Prostate gland (tissue), 2 donors: ENCODE measurements at regions not wholly inside any gene's neighbourhood (a gene's known extent, or its start where the extent isn't known, plus 50 kb on each side); places are given as distances from the start of the nearest gene placed in this dataset.

Source experiments
- DNase-seq: peaks from one replicate; pipeline ENCODE4 v3.0.0-alpha.2; 2019; ENCODE audit warnings: low spot score
- H3K27ac ChIP-seq, 2 donors: fragments of 200-600 bp; sonication (generic); 2 replicates each; pipeline ENCODE4 v1.5.1; 2017 to 2019
- H3K27me3 ChIP-seq: fragments of 200-600 bp; sonication (generic); replicated peaks from 2 replicates; pipeline ENCODE4 v1.5.1; 2019; ENCODE audit not compliant: insufficient read depth
- H3K36me3 ChIP-seq, 2 donors: fragments of 200-600 bp; sonication (generic); 1 replicate in 1 of 2; 2 replicates in 1 of 2; pipeline versions ENCODE4 v1.5.1 to v1.8.1; 2017 to 2019
- H3K4me1 ChIP-seq: fragments of 200-600 bp; sonication (generic); replicated peaks from 2 replicates; pipeline ENCODE4 v1.5.1; 2019
- H3K4me3 ChIP-seq, 2 donors: fragments of 200-600 bp; sonication (generic); 2 replicates each; pipeline ENCODE4 v1.5.1; 2017 to 2019
- H3K9me3 ChIP-seq: fragments of 200-600 bp; sonication (generic); 2 replicates; pipeline ENCODE4 v1.5.1; 2017
- POLR2A ChIP-seq: fragments of 450-650 bp; IDR thresholded peaks from one replicate; pipeline ENCODE4 v1.6.1; 2016; ENCODE audit warnings: antibody characterized with exemption, mild to moderate bottlenecking
- POLR2AphosphoS5 ChIP-seq: sonication (generic); formaldehyde crosslinking; IDR thresholded peaks from one replicate; pipeline ENCODE4 v1.6.1; 2017; ENCODE audit warnings: antibody characterized with exemption
- WGBS: methylation state at CpG from one replicate; pipeline ENCODE4 v1.1.5; 2018; 5-methylcytosine and 5-hydroxymethylcytosine counted together
- intact Hi-C: fragments of 100-400 bp; cut with DNase I; formaldehyde crosslinking; loops from one replicate; pipeline ENCODE4 v1.14.2; 2022
- TF ChIP-seq, protein P1 (sequence below), 4 experiments: fragments of 200-600 bp in 2 of 4; fragments of 450-650 bp in 2 of 4; sonication (generic) in 2 of 4; IDR thresholded peaks; 1 replicate in 3 of 4; 2 replicates in 1 of 4; pipeline ENCODE4 v1.5.1; 2016 to 2019; ENCODE audit warnings: antibody characterized with exemption in 4 of 4, mild to moderate bottlenecking in 2 of 4, moderate library complexity in 2 of 4

- no peaks in the 10 kb centered on the region for H3K36me3 ChIP-seq
- DNase-seq = no peak
- TF ChIP-seq, protein P1, sequence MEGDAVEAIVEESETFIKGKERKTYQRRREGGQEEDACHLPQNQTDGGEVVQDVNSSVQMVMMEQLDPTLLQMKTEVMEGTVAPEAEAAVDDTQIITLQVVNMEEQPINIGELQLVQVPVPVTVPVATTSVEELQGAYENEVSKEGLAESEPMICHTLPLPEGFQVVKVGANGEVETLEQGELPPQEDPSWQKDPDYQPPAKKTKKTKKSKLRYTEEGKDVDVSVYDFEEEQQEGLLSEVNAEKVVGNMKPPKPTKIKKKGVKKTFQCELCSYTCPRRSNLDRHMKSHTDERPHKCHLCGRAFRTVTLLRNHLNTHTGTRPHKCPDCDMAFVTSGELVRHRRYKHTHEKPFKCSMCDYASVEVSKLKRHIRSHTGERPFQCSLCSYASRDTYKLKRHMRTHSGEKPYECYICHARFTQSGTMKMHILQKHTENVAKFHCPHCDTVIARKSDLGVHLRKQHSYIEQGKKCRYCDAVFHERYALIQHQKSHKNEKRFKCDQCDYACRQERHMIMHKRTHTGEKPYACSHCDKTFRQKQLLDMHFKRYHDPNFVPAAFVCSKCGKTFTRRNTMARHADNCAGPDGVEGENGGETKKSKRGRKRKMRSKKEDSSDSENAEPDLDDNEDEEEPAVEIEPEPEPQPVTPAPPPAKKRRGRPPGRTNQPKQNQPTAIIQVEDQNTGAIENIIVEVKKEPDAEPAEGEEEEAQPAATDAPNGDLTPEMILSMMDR (IDR thresholded peaks at IDR 0.05) = no peak
- no peak for TF ChIP-seq POLR2AphosphoS5
- no peak for TF ChIP-seq POLR2A
- no peak overlapping the region for H3K4me3 ChIP-seq
- H3K27ac ChIP-seq = no peak overlapping the region
- no peaks in the 10 kb centered on the region for H3K9me3 ChIP-seq
- intact Hi-C loops = no loop called here
- 86% methylated on average over 4 of the region's 4 CpGs for WGBS
- H3K4me1 ChIP-seq = no peaks in the 10 kb centered on the region
- no peaks in the 10 kb centered on the region for H3K27me3 ChIP-seq
Observed at GRCh38 chr10:60534761-60535389, 145.2 kb upstream of the ANK3 start.

DNA sequence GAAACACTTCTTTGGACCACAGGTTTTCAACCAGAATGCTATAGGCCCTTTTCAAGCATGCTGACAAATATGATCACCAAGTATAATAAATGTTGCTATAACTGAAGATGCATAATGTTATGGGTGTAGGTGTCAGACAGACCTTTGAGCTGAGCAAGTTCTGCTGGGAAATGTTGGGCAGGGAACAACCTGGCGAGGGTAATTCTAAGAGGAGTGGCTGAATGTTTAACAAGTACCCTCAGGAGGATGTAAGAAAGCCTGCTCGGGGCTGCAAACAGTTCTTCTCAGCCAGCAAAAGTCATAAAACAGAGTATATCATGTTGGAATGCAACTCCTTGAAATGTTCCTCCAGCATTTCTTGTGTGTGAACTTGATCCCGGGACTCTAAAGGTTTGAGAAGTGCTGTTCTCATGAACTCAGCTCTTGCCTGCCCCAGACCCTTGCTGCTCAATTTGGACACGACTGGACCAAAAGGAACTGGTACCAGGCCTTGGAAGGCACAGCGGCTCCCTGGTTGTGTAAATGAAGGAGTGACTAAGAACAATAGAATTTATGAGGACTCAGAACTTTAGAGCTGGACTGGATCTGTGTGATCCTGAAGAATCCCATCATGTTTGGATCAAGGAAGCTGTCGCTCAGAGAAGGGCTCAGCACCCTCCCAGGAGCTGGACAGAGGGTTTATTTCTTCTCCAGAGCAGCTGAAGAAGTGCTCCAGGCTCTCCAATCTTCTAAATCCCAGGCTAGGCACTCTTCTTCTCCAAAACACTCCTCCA, 143.2 kb upstream of the ANK3 start:
- TF ChIP-seq POLR2A (no peak), POLR2AphosphoS5 (no peak)
- TF ChIP-seq, protein P1 (IDR thresholded peaks at IDR 0.05) = no peak
- H3K4me1 ChIP-seq = no peaks in the 10 kb centered on the region
- intact Hi-C loops = no loop called here

DNA sequence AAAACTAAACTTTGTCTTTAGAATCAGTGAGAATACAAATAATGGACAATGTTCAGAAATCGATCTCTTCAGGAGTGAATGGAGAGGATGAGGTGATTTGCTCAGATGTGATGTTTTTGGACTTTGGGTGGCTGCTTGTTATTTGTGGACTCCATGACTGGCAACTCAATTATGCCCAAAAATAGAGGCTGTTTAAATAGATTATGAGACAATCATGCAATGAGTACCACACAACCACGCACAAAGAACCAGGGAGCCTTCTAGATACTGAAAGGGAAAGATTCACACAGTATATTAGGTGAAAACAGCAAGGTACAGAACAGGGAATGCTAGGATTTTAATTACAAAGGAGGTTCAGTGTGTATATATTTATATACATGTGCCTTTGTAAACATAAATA, 141.3 kb upstream of the ANK3 start:
- H3K4me1 ChIP-seq = no peaks in the 10 kb centered on the region
- DNase-seq = no peak
- H3K4me3 ChIP-seq = no peak overlapping the region
- 95% methylated on average over 2 of the region's 2 CpGs for WGBS
- no peaks in the 10 kb centered on the region for H3K27me3 ChIP-seq
- H3K9me3 ChIP-seq = no peaks in the 10 kb centered on the region
- no peaks in the 10 kb centered on the region for H3K36me3 ChIP-seq
- intact Hi-C loops = no loop called here
- TF ChIP-seq POLR2AphosphoS5 (no peak), POLR2A (no peak)
- TF ChIP-seq, protein P1 (IDR thresholded peaks at IDR 0.05) = no peak
- H3K27ac ChIP-seq = no peak overlapping the region

More for the DNA sequence above, 143.2 kb upstream of the ANK3 start:
- Histone ChIP-seq H3K27ac (no peak overlapping the region), H3K9me3 (no peaks in the 10 kb centered on the region), H3K4me3 (no peak overlapping the region), H3K27me3 (no peaks in the 10 kb centered on the region), H3K36me3 (no peaks in the 10 kb centered on the region)
- 65% methylated on average over 6 of the region's 6 CpGs for WGBS
- DNase-seq = no peak

GRCh38 chr10:60527676-60528075, 138.0 kb upstream of the ANK3 start:
- no peaks in the 10 kb centered on the region for H3K4me1 ChIP-seq
- H3K27ac ChIP-seq = no peak overlapping the region
- intact Hi-C loops = no loop called here
- TF ChIP-seq, protein P1 (IDR thresholded peaks at IDR 0.05) = no peak
- TF ChIP-seq POLR2AphosphoS5 (no peak), POLR2A (no peak)
- no peaks in the 10 kb centered on the region for H3K9me3 ChIP-seq
- 96% methylated on average over 2 of the region's 2 CpGs for WGBS
- no peak for DNase-seq
- no peak overlapping the region for H3K4me3 ChIP-seq
- H3K27me3 ChIP-seq = no peaks in the 10 kb centered on the region
- H3K36me3 ChIP-seq = no peaks in the 10 kb centered on the region
